Gastroesophageal sphincter (tissue), 3 donors: ENCODE measurements at regions not wholly inside any gene's neighbourhood (a gene's known extent, or its start where the extent isn't known, plus 50 kb on each side); places are given as distances from the start of the nearest gene placed in this dataset.

Experiments used
- EP300 ChIP-seq: sonication (generic); formaldehyde crosslinking; IDR thresholded peaks from one replicate; pipeline ENCODE4 v1.6.1; 2017; ENCODE audit warnings: antibody characterized with exemption, mild to moderate bottlenecking
- POLR2A ChIP-seq, 2 donors: fragments of 450-650 bp; IDR thresholded peaks; one replicate each; pipeline ENCODE4 v1.6.1; 2017; ENCODE audit warnings: antibody characterized with exemption in 2 of 2, mild to moderate bottlenecking in 2 of 2, moderate library complexity in 1 of 2
- POLR2AphosphoS5 ChIP-seq: sonication (generic); formaldehyde crosslinking; IDR thresholded peaks from one replicate; pipeline ENCODE4 v1.6.1; 2017; ENCODE audit warnings: antibody characterized with exemption
- TF ChIP-seq, protein P1 (sequence below), 4 experiments: fragments of 200-600 bp in 2 of 4; fragments of 450-650 bp in 2 of 4; sonication (generic) in 1 of 4; IDR thresholded peaks; one replicate each; pipeline ENCODE4 v1.5.1; 2017 to 2019; ENCODE audit warnings: antibody characterized with exemption in 4 of 4, mild to moderate bottlenecking in 2 of 4, moderate library complexity in 2 of 4

DNA sequence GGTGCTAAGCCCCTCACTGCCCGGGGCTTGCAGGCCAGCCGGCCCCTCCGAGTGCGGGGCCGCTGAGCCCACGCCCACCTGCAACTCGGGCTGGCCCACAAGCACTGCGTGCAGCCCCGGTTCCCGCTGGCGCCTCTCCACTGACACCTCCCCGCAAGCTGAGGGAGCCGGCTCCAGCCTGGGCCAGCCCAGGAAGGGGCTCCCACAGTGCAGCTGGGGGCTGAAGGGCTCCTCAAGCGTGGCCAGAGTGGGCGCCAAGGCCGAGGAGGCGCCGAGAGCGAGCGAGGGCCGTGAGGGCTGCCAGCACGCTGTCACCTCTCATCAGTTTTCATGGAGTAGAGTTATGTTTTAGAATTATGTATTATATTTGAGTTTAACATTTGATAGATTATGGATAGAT lies 176.5 kb upstream of the FAM78B start:
- TF ChIP-seq, protein P1, sequence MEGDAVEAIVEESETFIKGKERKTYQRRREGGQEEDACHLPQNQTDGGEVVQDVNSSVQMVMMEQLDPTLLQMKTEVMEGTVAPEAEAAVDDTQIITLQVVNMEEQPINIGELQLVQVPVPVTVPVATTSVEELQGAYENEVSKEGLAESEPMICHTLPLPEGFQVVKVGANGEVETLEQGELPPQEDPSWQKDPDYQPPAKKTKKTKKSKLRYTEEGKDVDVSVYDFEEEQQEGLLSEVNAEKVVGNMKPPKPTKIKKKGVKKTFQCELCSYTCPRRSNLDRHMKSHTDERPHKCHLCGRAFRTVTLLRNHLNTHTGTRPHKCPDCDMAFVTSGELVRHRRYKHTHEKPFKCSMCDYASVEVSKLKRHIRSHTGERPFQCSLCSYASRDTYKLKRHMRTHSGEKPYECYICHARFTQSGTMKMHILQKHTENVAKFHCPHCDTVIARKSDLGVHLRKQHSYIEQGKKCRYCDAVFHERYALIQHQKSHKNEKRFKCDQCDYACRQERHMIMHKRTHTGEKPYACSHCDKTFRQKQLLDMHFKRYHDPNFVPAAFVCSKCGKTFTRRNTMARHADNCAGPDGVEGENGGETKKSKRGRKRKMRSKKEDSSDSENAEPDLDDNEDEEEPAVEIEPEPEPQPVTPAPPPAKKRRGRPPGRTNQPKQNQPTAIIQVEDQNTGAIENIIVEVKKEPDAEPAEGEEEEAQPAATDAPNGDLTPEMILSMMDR (IDR thresholded peaks at IDR 0.05) = no peak
- no peak for TF ChIP-seq POLR2A (IDR thresholded peaks at IDR 0.05)
- no peak for TF ChIP-seq POLR2AphosphoS5
- no peak for TF ChIP-seq EP300
